Gastroesophageal sphincter (tissue), 3 donors: ENCODE measurements at regions not wholly inside any gene's neighbourhood (a gene's known extent, or its start where the extent isn't known, plus 50 kb on each side); places are given as distances from the start of the nearest gene placed in this dataset.

Experiments used
- POLR2A ChIP-seq, 2 donors: fragments of 450-650 bp; IDR thresholded peaks; one replicate each; pipeline ENCODE4 v1.6.1; 2017; ENCODE audit warnings: antibody characterized with exemption in 2 of 2, mild to moderate bottlenecking in 2 of 2, moderate library complexity in 1 of 2
- POLR2AphosphoS5 ChIP-seq: sonication (generic); formaldehyde crosslinking; IDR thresholded peaks from one replicate; pipeline ENCODE4 v1.6.1; 2017; ENCODE audit warnings: antibody characterized with exemption
- TF ChIP-seq, protein P1 (sequence below), 4 experiments: fragments of 200-600 bp in 2 of 4; fragments of 450-650 bp in 2 of 4; sonication (generic) in 1 of 4; IDR thresholded peaks; one replicate each; pipeline ENCODE4 v1.5.1; 2017 to 2019; ENCODE audit warnings: antibody characterized with exemption in 4 of 4, mild to moderate bottlenecking in 2 of 4, moderate library complexity in 2 of 4

DNA sequence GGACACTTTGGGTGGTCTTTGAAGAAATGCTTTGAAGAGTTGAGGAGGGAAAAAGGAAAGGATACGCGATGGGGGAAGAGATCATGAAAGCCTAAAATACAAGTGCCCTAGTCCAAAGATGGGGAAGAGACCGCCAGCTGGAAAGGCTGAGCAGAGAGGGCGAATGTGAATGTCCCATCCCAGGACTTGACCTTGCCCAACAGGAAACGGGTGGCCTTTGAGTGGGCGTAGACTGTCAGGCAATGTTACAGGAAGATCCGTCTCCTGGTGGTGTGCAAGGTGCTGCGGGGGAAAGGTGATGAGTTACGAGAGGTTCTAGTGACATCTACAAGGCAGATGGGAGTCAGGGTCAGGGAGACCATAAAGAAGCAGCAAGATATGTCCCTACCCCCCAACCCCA is 55.0 kb upstream of the TBXT start:
- TF ChIP-seq, protein P1, sequence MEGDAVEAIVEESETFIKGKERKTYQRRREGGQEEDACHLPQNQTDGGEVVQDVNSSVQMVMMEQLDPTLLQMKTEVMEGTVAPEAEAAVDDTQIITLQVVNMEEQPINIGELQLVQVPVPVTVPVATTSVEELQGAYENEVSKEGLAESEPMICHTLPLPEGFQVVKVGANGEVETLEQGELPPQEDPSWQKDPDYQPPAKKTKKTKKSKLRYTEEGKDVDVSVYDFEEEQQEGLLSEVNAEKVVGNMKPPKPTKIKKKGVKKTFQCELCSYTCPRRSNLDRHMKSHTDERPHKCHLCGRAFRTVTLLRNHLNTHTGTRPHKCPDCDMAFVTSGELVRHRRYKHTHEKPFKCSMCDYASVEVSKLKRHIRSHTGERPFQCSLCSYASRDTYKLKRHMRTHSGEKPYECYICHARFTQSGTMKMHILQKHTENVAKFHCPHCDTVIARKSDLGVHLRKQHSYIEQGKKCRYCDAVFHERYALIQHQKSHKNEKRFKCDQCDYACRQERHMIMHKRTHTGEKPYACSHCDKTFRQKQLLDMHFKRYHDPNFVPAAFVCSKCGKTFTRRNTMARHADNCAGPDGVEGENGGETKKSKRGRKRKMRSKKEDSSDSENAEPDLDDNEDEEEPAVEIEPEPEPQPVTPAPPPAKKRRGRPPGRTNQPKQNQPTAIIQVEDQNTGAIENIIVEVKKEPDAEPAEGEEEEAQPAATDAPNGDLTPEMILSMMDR (IDR thresholded peaks at IDR 0.05), result no peak
- TF ChIP-seq POLR2AphosphoS5, result no peak
- no peak for TF ChIP-seq POLR2A (IDR thresholded peaks at IDR 0.05)
